HL-60 (cell line): ENCODE measurements at regions not wholly inside any gene's neighbourhood (a gene's known extent, or its start where the extent isn't known, plus 50 kb on each side); places are given as distances from the start of the nearest gene placed in this dataset.

Source experiments
- DNase-seq, 2 experiments: peaks; one replicate each; pipeline ENCODE4 v3.0.0-alpha.2; 2010 to 2020; ENCODE audit warnings: low read depth in 1 of 2, low spot score in 1 of 2
- H3K27ac ChIP-seq: fragments of 250-450 bp; sonication (Bioruptor Pico); replicated peaks from 2 replicates; pipeline ENCODE4 v1.5.1; 2020; ENCODE audit warnings: mild to moderate bottlenecking, moderate library complexity
- H3K27me3 ChIP-seq: fragments of 250-450 bp; sonication (Bioruptor Pico); 2 replicates; pipeline ENCODE4 v1.5.1; 2021; ENCODE audit warnings: mild to moderate bottlenecking, moderate library complexity; ENCODE audit not compliant: insufficient read depth, poor library complexity, severe bottlenecking
- H3K4me3 ChIP-seq: replicated peaks from 2 replicates; pipeline ENCODE4 v1.5.1; 2011; ENCODE audit warnings: mild to moderate bottlenecking, control low read depth, low read length; ENCODE audit not compliant: insufficient read depth
- CTCF ChIP-seq: IDR thresholded peaks from one replicate; pipeline ENCODE4 v1.5.1; 2011; ENCODE audit warnings: low read length, control low read depth, inconsistent platforms; ENCODE audit not compliant: insufficient read depth
- GABPA ChIP-seq: IDR thresholded peaks from 2 replicates; pipeline ENCODE4 v1.6.1; 2012; ENCODE audit warnings: low read depth
- POLR2AphosphoS5 ChIP-seq: IDR thresholded peaks from 2 replicates; pipeline ENCODE4 v1.6.1; 2012; ENCODE audit warnings: low read depth
- REST ChIP-seq: IDR thresholded peaks from 2 replicates; pipeline ENCODE4 v1.6.1; 2012; ENCODE audit warnings: low read depth; ENCODE audit not compliant: insufficient replicate concordance
- SPI1 ChIP-seq: IDR thresholded peaks from 2 replicates; pipeline ENCODE4 v1.6.1; 2012; ENCODE audit warnings: low read depth, mild to moderate bottlenecking, borderline replicate concordance

- Histone ChIP-seq H3K4me3 (no peak overlapping the region), H3K27me3 (no peaks in the 10 kb centered on the region), H3K27ac (no peak overlapping the region)
- DNase-seq = peak in 1 of 2 experiments; percentile 77
- TF ChIP-seq SPI1 = 0 out of 2 replicates have a peak, but pooled peaks have one; percentile 9
- no peak for TF ChIP-seq CTCF
These were observed 101.5 kb upstream of the BOD1 start for GRCh38 chr5:173717959-173718358.

DNA sequence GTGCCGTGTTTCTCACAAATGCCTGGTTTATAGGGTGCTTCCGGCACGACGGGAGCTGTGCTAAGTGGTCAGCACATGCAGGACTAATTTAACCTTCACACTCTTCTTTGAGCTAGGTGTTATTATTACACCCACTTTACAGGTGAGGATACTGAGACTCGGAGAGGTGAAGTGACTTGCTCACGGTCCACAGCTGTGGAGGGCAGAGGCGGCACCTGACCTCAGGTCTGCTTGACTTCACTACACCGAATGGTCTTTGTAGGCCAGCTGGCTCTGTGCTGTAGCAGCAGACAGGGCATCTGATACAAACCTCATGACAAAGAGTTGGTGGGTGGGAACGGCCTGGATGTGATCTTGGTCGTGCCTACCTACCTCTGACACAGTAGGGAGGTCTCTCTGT, 102.0 kb upstream of the BOD1 start:
- DNase-seq = no peak
- Histone ChIP-seq H3K27ac (no peak overlapping the region), H3K4me3 (no peak overlapping the region), H3K27me3 (no peaks in the 10 kb centered on the region)
- TF ChIP-seq POLR2AphosphoS5 (no peak), SPI1 (no peak), CTCF (no peak), REST (no peak), GABPA (no peak)

- Histone ChIP-seq H3K27ac (no peak overlapping the region), H3K27me3 (no peaks in the 10 kb centered on the region), H3K4me3 (no peak overlapping the region)
- no peak for DNase-seq
- TF ChIP-seq REST (no peak), SPI1 (no peak), GABPA (no peak), CTCF (no peak), POLR2AphosphoS5 (no peak)
These were observed 103.3 kb upstream of the BOD1 start for GRCh38 chr5:173719731-173720082.

GRCh38 chr5:173720286-173720952, 104.0 kb upstream of the BOD1 start:
- TF ChIP-seq CTCF (no peak), POLR2AphosphoS5 (no peak), SPI1 (no peak), GABPA (no peak), REST (no peak)
- Histone ChIP-seq H3K27ac (no peak overlapping the region), H3K4me3 (no peak overlapping the region), H3K27me3 (no peaks in the 10 kb centered on the region)
- DNase-seq = no peak
